ENCODE measurements at regions not wholly inside any gene's neighbourhood (a gene's known extent, or its start where the extent isn't known, plus 50 kb on each side); places are given as distances from the start of the nearest gene placed in this dataset.

DNA sequence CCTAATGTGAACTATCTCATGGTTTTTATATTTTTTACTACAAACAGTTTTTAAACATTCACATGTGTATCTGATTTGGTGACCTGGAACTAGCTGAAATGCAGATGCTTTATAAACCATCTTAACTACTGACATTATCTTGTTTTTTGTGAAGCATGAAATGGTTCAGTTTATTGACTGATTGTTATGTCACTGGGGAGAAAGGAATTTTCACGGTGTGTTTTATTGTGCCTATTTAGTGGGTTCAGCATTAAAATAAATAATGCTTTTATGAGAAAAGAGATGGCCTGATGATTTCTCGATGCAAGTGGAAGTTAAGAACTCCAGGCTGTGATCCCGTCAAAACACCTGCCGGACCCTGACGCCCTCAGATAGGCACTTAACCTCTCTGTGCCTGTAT lies 79.9 kb upstream of the KIF26B start:
- no peaks in the 10 kb centered on the region for H3K4me1 ChIP-seq (ENCODE audit: control insufficient read depth, insufficient read depth, low read length)
- 55% methylated on average over 5 of the region's 5 CpGs for WGBS (ENCODE audit: insufficient coverage, insufficient replicate concordance, low lambda C conversion rate, missing lambda C conversion rate)
- ATAC-seq (no peak), FAIRE-seq (no peak), DNase-seq (ENCODE audit: low read depth, low spot score) (no peak)
- H3K9me3 ChIP-seq (replicated peaks; ENCODE audit: control insufficient read depth, insufficient read depth, low read length), result no peaks in the 10 kb centered on the region
- H3K9ac ChIP-seq (ENCODE audit: control insufficient read depth, insufficient read depth, low read length), result no peak overlapping the region
- ChIA-PET SMC1A (ENCODE audit: uncharacterized antibody, unreplicated experiment) (no interaction called here), POLR2A (no interaction called here), CTCF (no interaction called here), RAD21 (ENCODE audit: unreplicated experiment) (no interaction called here)
- no peak overlapping the region for H3K27ac ChIP-seq (ENCODE audit: control insufficient read depth, insufficient read depth)
- intact Hi-C loops (cut with micrococcal nuclease; ENCODE audit: unreplicated experiment), result loop anchor here (5.0 kb wide), 1 partner anchor 927 kb away; no protein-coding TSS in a partner anchor
- H3K36me3 ChIP-seq (ENCODE audit: control insufficient read depth in 2 of 2, insufficient read depth in 2 of 2, low read length in 1 of 2), result no peaks in the 10 kb centered on the region
- no peaks in the 10 kb centered on the region; a peak in 1 of 4 replicates for H3K27me3 ChIP-seq (replicated peaks in 1 of 2; ENCODE audit: control insufficient read depth in 2 of 2, insufficient read depth in 2 of 2, low read length in 1 of 2)
- in situ Hi-C loops (cut with MboI), result loop anchor here (10.0 kb wide), 1 partner anchor 930 kb away; no protein-coding TSS in a partner anchor
- no peaks in the 10 kb centered on the region for H3K79me2 ChIP-seq (ENCODE audit: control insufficient read depth, insufficient read depth, low read length)
- TF ChIP-seq SRF (IDR thresholded peaks at IDR 0.05; ENCODE audit: low read depth in 2 of 2, low read length in 2 of 2) (no peak), JUND (IDR thresholded peaks at IDR 0.05; ENCODE audit: low read depth, low read length) (no peak), FOXK2 (IDR thresholded peaks at IDR 0.05) (no peak), TCF3 (IDR thresholded peaks at IDR 0.05; ENCODE audit: borderline replicate concordance, insufficient read depth, low read depth, low read length) (no peak), EP300 (IDR thresholded peaks at IDR 0.05; ENCODE audit: borderline replicate concordance in 1 of 2, control insufficient read depth in 1 of 2, low read depth in 2 of 2, low read length in 2 of 2) (no peak), PAX5 (IDR thresholded peaks at IDR 0.05; ENCODE audit: borderline replicate concordance, low read depth, low read length) (no peak), SP1 (IDR thresholded peaks at IDR 0.05; ENCODE audit: low read depth, low read length) (no peak)
- TF ChIP-seq, protein P1, sequence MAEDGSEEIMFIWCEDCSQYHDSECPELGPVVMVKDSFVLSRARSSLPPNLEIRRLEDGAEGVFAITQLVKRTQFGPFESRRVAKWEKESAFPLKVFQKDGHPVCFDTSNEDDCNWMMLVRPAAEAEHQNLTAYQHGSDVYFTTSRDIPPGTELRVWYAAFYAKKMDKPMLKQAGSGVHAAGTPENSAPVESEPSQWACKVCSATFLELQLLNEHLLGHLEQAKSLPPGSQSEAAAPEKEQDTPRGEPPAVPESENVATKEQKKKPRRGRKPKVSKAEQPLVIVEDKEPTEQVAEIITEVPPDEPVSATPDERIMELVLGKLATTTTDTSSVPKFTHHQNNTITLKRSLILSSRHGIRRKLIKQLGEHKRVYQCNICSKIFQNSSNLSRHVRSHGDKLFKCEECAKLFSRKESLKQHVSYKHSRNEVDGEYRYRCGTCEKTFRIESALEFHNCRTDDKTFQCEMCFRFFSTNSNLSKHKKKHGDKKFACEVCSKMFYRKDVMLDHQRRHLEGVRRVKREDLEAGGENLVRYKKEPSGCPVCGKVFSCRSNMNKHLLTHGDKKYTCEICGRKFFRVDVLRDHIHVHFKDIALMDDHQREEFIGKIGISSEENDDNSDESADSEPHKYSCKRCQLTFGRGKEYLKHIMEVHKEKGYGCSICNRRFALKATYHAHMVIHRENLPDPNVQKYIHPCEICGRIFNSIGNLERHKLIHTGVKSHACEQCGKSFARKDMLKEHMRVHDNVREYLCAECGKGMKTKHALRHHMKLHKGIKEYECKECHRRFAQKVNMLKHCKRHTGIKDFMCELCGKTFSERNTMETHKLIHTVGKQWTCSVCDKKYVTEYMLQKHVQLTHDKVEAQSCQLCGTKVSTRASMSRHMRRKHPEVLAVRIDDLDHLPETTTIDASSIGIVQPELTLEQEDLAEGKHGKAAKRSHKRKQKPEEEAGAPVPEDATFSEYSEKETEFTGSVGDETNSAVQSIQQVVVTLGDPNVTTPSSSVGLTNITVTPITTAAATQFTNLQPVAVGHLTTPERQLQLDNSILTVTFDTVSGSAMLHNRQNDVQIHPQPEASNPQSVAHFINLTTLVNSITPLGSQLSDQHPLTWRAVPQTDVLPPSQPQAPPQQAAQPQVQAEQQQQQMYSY (CRISPR knock-in tag; IDR thresholded peaks at IDR 0.05), result no peak
- TF ChIP-seq, protein P2, sequence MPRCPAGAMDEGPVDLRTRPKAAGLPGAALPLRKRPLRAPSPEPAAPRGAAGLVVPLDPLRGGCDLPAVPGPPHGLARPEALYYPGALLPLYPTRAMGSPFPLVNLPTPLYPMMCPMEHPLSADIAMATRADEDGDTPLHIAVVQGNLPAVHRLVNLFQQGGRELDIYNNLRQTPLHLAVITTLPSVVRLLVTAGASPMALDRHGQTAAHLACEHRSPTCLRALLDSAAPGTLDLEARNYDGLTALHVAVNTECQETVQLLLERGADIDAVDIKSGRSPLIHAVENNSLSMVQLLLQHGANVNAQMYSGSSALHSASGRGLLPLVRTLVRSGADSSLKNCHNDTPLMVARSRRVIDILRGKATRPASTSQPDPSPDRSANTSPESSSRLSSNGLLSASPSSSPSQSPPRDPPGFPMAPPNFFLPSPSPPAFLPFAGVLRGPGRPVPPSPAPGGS (IDR thresholded peaks at IDR 0.05; ENCODE audit: borderline replicate concordance, insufficient read depth, low read depth, low read length, poor library complexity, severe bottlenecking), result no peak
- TF ChIP-seq, protein P3, sequence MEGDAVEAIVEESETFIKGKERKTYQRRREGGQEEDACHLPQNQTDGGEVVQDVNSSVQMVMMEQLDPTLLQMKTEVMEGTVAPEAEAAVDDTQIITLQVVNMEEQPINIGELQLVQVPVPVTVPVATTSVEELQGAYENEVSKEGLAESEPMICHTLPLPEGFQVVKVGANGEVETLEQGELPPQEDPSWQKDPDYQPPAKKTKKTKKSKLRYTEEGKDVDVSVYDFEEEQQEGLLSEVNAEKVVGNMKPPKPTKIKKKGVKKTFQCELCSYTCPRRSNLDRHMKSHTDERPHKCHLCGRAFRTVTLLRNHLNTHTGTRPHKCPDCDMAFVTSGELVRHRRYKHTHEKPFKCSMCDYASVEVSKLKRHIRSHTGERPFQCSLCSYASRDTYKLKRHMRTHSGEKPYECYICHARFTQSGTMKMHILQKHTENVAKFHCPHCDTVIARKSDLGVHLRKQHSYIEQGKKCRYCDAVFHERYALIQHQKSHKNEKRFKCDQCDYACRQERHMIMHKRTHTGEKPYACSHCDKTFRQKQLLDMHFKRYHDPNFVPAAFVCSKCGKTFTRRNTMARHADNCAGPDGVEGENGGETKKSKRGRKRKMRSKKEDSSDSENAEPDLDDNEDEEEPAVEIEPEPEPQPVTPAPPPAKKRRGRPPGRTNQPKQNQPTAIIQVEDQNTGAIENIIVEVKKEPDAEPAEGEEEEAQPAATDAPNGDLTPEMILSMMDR (IDR thresholded peaks at IDR 0.05 in 2 of 3, conservative IDR thresholded peaks at IDR 0.05 in 1 of 3; ENCODE audit: control insufficient read depth in 2 of 3, extremely low read depth in 1 of 3, insufficient read depth in 1 of 3, low read depth in 3 of 3, low read length in 3 of 3), result no peak
- no peak overlapping the region for H2AFZ ChIP-seq (ENCODE audit: control insufficient read depth, low read depth, low read length)
- H3K4me2 ChIP-seq (ENCODE audit: control insufficient read depth, insufficient read depth), result no peak overlapping the region
- no TSS peak for BruUV-seq (replicated peaks)
- no peaks in the 10 kb centered on the region for H4K20me1 ChIP-seq (ENCODE audit: control insufficient read depth, insufficient read depth)
- H3K4me3 ChIP-seq, result no peak overlapping the region
